GM19238 (cell line): ENCODE measurements at regions not wholly inside any gene's neighbourhood (a gene's known extent, or its start where the extent isn't known, plus 50 kb on each side); places are given as distances from the start of the nearest gene placed in this dataset.

ENCODE experiments used
- DNase-seq: peaks from one replicate; pipeline ENCODE4 v3.0.0; 2011; ENCODE audit warnings: low spot score; ENCODE audit not compliant: insufficient read length

GRCh38 chr3:182565916-182566796, 227.1 kb upstream of the ATP11B start:
- DNase-seq, result no peak

- no peak for DNase-seq
These were observed 225.6 kb upstream of the ATP11B start for GRCh38 chr3:182567700-182568099.

GRCh38 chr3:182568261-182568660, 225.0 kb upstream of the ATP11B start:
- no peak for DNase-seq

GRCh38 chr3:182568876-182569275, 224.4 kb upstream of the ATP11B start:
- DNase-seq, result no peak

- DNase-seq, result no peak
These were observed 222.2 kb upstream of the ATP11B start for GRCh38 chr3:182570946-182571594.

GRCh38 chr3:182575941-182576340, 217.4 kb upstream of the ATP11B start:
- DNase-seq, result no peak

GRCh38 chr3:182583545-182583944, 209.8 kb upstream of the ATP11B start:
- DNase-seq, result no peak

GRCh38 chr3:182585532-182586150, 207.7 kb upstream of the ATP11B start:
- DNase-seq, result no peak

GRCh38 chr3:182592747-182593146, 200.6 kb upstream of the ATP11B start:
- DNase-seq, result no peak

- DNase-seq, result no peak
These were observed 196.5 kb upstream of the ATP11B start for GRCh38 chr3:182596676-182597410.

- no peak for DNase-seq
These were observed 195.7 kb upstream of the ATP11B start for GRCh38 chr3:182597621-182598041.

- DNase-seq, result no peak
These were observed 191.7 kb upstream of the ATP11B start for GRCh38 chr3:182601597-182601996.

- no peak for DNase-seq
These were observed 189.8 kb upstream of the ATP11B start for GRCh38 chr3:182603501-182603900.

GRCh38 chr3:182605882-182606611, 187.3 kb upstream of the ATP11B start:
- no peak for DNase-seq

GRCh38 chr3:182606905-182607504, 186.3 kb upstream of the ATP11B start:
- DNase-seq, result no peak

GRCh38 chr3:182608832-182609231, 184.5 kb upstream of the ATP11B start:
- no peak for DNase-seq

- DNase-seq, result no peak
These were observed 183.6 kb upstream of the ATP11B start for GRCh38 chr3:182609575-182610156.

GRCh38 chr3:182612332-182612731, 181.0 kb upstream of the ATP11B start:
- DNase-seq, result no peak

- DNase-seq, result no peak
These were observed 175.8 kb upstream of the ATP11B start for GRCh38 chr3:182617500-182617899.

GRCh38 chr3:182618085-182618732, 175.1 kb upstream of the ATP11B start:
- DNase-seq, result no peak
